Activated CD4-positive, alpha-beta T cell treated with anti-CD3 and anti-CD28 coated beads, Interleukin-2, amount 50 U/mL, for 1 hour (primary cell): ENCODE measurements at regions not wholly inside any gene's neighbourhood (a gene's known extent, or its start where the extent isn't known, plus 50 kb on each side); places are given as distances from the start of the nearest gene placed in this dataset.
"Not testable (repeated sequence)": the region's sequence is repeated elsewhere in the genome, so short reads cannot be mapped to it uniquely, and the experiment has no call there.

ENCODE experiments used
- DNase-seq: peaks from one replicate; pipeline ENCODE4 v3.0.0-alpha.2; 2020

DNA sequence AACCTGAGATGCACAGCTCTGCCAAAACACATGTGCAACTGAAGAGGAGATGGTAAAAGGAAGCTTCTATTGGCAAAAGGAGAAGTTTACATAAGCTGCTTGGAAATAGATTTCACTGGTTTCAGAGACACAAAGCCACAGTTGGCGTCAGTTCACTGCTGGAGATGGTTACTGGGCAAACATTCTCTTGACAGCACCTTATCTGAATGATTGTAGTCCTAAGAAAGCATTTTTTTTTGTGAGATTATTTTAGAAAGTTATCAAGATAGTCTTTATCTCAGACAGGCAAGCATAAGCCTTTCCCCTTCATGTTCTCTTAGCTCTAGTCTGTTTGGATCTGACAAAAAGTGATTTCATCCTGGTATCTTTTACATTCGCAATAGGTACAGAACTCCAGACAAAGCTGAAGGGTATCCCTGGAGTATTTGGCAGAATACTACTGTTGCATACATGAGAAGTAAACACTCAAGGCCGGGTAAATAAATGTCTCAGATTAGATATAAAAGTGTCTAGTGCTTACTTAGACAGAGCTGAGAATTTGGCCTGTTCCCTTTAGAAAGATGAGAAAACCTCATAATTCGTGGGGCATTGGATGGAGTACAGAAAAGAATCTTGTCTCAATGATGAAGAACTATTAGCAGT is 1668.0 kb upstream of the NUDT12 start:
- DNase-seq: no peak

DNA sequence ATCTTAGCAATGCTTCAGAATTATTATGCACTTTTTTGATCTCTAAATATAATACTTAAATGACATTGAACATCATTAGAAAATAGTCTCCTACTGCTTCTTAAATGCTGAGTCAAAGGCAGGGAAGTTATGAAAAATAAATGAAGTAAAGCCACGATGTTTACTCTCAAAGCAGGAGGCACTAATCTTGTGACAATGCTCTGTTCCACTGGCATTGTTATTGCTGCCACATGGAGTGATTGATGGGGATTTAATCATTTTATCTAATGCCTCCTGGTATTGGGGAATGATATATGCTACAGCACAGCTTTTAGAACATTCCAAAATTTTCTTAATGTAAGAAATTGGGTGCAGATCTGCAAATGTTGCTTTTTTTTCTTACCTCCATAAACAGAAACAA is 1655.4 kb upstream of the NUDT12 start:
- no peak for DNase-seq

DNA sequence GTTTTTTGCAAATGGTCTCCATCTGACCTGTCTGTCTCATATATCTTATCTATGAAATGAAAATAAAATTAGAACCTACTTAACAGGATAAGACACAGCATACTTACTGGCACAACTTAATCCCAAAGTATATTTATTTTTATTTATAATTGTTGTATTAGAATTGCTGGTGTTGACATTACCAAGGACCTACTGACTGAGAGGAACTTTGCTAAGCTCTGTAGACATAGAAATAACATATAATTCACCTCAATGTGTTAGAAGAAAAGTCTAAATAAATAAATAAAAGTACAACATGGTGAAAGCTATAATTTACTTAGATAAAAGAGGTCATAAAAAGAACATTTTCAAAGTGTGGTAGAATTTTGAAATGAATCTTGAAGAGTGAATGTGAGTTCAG is 1650.5 kb upstream of the NUDT12 start:
- DNase-seq: no peak

DNA sequence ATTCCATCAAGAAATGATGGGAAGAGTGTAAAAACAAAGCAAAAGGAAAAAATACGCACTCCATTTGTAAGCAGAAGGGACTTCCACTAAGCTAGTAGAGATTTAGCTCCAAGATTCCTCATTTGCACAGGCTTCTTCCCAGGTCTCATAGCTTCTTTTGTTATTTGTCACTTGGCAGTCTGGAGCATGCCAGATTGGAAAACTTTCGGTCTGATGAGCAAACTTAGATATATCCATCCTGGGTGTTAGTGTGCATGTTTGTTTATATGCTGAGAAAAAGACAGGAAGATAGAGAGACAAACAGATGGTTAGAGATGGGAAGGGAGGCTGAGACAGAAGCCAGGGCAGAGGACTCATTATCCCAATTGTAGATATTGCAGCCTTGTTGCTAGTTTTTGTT is 1644.5 kb upstream of the NUDT12 start:
- no peak for DNase-seq

DNA sequence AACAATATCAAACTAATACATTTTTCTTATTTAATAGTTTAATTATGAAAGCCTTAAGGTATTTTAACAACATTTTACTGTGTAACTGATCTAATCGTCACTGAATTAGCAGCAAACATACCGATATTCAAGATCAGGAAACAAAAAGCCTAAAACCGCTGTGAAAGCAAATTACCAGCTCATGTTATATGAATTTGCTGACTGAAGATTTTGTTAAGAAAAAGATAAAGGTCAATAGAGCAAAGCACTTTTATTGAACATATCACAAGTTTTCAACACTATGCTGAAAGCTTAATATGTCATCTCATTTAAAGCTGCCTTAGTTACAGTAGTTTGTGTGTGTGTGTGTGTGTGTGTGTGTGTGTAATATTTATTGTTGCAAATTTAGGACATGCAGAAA is 1634.9 kb upstream of the NUDT12 start:
- no peak for DNase-seq

DNA sequence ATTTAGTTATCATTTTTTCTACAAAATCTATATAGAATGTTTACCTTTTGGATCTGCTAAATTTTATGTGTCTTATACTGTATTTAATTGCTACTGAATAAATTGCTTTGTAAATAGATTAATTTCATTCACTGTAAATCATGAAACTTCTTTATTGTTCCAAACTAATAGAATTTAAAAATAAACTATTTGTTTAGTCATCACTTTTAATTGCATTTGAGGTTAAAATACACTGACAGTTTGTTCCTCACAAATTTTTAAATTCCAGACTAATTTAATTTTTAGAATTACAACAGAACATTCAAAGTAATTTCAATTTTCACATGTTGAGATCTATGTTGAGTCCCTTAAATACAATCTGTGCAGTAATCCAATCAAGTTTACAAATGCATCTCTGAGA is 1633.2 kb upstream of the NUDT12 start:
- no peak for DNase-seq

DNA sequence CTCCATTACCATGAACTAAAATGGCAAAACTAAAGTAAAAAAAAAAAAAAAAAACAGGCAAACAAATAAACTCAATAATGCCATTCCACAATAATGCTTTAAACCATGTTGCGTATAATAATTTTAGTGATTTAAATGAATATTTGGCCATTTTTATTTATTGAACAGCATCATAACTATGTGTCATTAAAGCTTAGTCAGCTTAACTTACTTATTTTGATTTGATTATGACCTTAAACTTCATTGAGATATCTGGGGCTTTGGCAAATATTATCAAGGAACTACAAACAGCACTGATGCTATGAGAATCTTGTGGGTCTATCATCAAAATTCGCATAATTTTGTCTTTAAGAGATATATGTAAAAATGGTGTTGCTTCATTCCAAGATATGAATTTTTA is 1610.3 kb upstream of the NUDT12 start:
- no peak for DNase-seq

DNA sequence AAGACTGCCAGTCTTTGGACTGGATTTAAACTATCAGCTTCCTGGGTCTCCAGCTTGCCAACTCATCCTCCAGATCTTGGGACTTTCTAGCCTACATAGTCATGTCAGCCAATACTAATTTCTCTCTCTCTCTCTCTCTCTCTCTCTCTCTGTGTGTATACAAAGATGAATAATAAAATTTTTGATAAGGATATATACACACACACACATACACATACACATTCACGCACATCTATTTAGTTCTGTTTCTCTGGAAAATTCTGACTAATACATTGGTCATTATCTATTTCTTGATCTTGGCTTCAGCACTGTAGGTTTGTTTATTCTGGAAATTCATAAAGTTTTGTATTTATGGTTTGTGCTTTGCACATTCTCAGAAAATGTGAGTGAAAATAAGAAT is 1606.2 kb upstream of the NUDT12 start:
- no peak for DNase-seq

DNA sequence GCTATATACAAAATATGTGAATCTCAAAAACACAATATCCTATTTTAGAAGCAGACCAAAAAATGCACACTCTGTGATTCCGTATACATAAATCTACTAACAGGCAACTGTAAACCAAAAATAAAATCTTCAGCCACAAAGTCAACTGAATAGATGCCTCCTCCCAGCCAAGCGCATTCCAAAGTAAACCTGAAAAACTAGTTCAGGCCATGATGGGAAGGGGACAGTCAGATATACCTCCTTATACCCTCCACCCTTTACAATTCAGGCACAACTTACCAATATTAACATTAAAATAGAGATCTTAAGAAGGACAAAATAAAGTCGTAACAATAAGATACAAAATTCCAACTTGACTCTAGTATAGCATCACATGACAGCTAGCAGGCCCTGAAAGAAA is 1604.5 kb upstream of the NUDT12 start:
- DNase-seq: no peak

DNA sequence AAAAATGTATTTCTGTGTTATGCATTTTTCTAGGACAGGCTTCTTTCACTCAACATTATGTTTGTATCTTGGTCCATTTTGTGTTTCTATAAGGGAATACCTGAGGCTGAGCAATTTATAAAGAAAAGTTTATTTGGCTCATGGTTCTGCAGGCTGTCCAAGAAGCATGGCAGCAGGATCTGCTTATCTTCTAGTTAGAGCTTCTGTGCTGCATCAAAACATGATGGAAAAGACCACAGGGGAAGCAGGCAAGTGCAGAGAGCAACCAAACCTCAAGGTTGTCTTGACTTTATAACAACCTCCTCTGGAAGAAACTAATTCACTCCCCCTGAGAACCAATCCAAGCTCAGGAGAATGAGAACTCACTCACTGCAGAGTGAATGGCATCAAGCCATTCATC is 1601.0 kb upstream of the NUDT12 start:
- DNase-seq: no peak

DNA sequence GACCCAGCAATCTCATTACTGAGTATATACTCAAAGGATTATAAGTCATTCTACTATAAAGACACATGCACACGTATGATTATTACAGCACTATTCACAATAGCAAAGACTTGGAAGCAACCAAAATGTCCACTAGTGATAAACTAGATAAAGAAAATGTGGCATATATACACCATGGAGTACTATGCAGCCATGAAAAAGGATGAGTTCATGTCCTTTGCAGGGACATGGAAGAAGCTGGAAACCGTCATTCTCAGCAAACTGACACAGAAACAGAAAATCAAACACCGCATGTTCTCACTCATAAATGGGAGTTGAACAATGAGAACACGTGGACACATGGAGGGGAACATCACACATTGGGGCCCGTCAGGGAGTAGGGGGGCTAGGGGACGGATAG is 1600.0 kb upstream of the NUDT12 start:
- DNase-seq: not testable (repeated sequence)

DNA sequence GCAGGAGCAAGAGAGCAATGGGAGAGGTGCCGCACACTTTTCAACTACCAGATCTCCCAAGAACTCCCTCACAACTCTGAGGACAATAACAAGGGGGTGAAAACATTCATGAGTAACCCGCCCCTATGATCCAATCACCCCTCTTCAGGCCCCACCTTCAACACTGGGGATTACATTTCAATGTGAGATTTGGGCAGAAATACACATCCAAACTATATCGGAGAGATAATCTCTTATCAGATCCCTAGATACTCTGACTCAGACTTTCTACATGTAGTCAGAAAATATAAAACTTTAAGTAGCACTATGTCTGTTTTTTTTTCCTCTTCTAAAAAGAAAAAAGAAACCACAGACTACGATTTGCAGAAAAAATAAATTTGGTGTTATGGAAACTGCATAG is 1595.9 kb upstream of the NUDT12 start:
- DNase-seq: no peak

DNA sequence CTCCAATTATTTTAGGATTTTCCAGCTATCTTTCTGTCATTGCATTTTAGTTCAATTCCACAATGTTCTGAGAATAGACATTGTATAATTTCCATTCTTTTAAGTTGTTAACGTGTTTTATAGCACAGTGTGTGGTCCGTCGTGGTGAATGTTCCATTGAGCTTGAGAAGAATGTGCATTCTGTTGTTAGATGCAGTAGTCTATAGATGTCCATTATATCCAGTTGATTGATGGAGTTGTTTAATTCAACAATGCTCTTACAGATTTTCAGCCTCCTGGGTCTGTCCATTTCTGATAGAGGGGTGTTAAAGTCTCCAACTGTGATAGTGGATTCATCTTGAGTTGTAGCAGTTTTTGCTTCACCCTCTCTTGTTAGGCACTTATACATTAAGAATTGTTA is 1587.7 kb upstream of the NUDT12 start:
- no peak for DNase-seq

DNA sequence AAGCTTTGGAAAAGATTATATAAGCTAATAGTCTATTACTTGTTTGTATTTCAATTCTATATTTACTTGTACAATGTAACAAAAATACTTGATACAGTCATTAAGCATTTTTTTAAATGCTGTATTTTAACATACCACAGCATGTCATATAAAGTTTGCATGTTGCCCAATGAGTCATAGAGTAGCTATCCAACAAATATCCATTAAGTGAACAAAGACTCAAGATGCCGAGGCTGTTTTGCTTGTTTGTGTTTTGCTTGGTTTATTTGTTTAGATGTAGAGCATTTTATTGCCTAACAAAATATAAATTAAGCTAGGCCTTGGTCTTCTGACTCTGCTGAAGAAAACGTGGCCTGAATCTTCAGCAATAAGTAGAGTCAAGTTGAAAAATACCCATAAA is 1584.3 kb upstream of the NUDT12 start:
- no peak for DNase-seq

DNA sequence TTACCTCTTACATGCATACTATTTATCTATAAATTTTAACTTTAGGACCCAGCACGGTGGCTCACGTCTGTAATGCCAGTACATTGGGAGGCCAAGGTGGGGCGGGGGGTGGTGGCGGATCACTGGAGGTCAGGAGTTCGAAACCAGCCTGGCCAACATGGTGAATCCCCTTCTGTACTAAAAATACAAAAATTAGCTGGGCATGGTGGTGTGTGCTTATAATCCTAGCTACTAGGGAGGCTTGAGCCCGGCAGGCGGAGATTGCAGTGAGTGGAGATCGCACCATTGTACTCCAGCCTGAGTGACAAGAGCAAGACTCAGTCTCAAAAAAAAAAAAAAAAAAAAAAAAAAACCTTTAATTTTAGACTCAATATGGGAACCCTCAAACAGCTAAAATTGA is 1582.6 kb upstream of the NUDT12 start:
- DNase-seq: no peak

DNA sequence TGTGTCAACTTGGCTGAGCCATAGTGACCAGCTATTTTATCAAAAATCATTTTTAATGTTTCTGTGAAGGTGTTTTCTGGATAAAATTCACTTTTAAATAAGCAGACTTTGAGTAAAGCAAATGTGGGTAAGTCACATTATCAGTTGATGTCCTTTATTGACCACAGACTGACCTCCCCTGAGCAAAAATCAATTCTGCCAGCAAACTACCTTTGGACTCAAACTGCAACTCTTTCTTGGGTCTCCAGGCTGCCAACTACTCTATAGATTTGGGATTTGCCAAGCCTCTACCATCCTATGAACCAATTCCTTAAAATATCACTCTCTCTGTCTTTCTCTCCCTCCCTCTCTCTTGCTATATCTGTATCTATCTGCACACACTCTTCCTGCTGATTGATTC is 1571.7 kb upstream of the NUDT12 start:
- no peak for DNase-seq

DNA sequence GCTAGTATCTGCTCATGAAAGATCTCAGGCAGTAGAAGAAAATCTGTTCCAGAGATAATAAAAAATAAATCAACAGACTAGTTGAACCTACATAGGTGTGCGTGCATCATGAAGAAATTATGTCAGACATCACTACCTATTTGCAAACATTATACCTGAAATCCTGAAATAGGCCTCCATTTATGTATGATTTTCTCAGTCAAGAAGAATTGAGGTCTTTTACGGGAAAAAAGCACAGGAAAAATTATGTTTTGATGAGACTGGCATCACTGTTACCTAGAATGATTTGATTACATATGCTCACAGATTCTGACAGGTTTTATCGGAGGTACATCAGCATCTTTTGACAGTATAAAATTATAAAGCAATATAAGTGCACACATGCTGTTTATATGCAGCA is 1570.5 kb upstream of the NUDT12 start:
- no peak for DNase-seq

DNA sequence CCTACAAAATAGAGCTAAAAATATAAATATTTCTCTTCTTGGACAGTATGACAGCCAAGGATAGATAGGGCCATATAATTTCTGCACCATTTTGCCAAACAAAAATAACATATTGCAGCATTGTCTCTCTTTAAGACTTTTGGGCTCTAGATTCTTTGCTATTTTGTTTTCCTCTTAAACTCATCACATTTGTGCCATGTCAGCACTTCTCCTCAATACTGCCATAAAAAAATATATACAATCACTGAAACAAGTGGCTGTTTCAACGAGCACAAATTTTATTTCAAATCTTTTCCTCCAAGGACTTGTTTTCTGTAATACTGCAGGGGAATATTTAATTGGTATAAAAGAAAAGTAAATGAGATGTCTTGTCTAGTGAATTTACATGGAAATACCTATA is 1570.0 kb upstream of the NUDT12 start:
- DNase-seq: no peak

DNA sequence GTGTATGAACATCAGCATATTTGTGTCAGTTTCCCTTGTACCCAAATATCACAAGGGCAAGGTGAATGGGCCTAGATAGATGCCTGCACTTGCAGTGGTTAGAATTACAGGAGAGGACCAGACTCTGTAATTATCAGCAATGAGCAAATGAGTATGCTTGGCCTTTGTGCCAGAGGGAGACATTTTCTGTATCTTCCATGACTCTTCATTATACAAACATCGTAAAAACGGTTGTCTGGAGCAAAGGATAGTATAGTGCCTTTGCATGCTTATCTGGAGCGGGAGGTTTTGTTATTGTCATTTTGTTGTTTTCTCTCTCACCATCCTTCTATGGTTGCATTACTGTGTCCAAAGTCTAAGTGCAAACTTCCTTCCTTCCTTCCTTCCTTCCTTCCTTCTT is 1568.5 kb upstream of the NUDT12 start:
- DNase-seq: no peak

DNA sequence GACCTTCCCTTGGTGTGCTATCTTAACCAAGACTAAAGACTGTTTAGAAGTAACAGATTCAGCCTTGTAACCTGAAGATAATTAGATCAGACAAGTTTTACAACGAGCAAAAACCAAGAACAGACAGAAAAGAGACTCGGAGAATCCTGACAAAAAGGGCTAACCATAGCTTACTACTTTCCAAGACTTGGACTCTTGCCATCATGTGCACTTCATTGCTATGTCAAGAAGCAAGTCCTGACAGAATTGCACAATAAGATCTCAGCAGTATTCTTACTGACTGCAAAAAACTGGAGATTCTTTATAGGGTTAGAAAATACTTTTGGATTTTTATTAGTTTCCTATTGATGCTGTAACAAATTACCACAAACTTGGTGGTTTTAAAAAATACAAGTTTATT is 1539.0 kb upstream of the NUDT12 start:
- DNase-seq: no peak

DNA sequence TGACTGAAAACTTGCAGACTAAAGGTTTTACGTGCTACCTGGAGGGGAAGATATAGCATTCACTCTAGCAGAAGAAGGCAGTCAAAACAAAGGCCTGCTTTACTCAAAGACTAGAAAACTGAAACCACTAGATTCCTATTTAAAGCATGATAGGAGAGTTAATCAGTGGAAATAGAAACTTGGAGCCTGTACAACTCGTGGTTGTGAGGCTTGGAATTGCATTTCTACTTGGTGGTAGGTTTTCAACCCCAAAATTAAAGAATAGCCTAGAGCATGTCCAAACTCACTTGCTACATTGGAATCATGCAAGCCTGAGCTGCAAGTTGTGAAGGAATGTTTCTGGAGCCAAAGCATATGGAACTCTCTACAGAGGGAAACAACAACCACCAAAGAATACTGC is 1526.4 kb upstream of the NUDT12 start:
- no peak for DNase-seq

DNA sequence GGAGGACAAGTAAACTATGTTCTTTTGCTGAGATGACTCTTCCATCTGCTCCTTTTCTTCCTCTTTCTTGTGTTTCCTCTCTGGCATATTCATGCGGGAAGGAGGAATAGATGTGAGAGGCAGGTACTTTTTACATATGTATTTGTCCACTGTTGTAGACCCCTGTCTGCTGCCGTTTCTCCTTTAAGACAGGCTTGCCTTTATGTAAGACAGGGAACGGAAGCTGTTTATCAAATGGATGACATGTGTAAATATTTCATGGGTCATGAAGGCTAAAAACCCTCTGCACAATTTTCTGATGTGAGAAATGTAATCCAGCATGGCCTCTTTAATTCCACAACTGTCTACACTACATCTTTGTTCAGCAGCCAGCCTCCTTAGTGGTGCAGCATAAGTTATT is 1525.5 kb upstream of the NUDT12 start:
- no peak for DNase-seq

DNA sequence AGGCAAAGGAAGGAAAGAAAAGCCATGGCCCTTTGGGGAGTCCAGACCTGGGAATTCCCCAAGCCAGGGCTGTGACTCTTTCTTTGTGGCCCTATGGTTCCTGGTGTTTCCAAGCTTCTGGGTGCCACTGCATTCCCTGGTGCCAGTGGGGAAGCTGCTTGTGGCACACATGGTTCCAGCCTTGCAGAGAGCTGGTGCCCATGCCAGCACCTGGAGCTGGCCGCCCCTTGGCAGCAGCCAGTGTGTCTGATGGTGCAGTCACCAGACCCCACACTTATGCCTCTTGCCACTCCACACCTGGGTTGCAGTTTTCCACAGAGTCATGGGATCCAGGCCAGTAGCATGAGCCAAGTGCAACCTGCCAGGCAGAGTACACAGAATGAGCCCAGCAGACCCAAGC is 1495.3 kb upstream of the NUDT12 start:
- no peak for DNase-seq

DNA sequence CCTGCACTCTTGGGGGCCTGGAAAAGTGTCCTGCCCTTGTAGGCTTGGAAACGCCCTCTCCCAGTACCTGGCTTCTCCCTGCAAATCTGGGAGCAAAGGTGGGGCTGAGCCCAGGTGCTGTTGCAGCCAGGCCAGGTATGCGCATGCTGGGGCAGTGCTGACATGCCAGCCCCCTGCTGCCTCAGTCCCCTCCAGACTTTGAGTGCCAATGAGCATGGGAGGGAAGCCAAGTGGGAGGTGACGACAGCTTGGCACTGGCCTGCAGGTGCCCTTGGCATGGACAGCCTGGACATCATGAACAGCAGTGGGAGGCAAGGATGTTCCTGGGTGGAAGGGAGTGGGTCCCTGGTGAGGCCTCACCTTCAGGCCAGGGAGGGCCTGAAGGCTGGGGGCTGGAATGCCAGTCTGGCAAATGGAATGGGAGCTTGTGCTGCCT is 1494.4 kb upstream of the NUDT12 start:
- no peak for DNase-seq

DNA sequence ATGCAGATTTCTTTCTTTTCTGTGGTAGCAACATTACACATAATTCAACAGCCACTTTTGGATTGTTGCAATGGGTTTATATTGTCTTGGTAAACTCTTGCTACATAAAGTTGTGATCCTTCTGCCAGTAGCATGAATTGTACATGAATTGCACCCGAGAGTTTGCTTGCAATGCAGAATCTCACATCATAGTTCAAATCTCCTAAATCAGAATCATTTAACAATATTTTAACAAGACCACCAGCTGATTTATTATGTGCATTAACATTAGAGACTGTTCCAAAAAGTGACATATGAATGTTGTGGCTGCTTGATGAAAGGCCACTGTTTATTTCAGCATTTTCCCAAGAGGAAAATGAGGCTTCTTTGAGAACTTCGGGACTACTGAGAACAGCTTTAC is 1491.8 kb upstream of the NUDT12 start:
- no peak for DNase-seq

DNA sequence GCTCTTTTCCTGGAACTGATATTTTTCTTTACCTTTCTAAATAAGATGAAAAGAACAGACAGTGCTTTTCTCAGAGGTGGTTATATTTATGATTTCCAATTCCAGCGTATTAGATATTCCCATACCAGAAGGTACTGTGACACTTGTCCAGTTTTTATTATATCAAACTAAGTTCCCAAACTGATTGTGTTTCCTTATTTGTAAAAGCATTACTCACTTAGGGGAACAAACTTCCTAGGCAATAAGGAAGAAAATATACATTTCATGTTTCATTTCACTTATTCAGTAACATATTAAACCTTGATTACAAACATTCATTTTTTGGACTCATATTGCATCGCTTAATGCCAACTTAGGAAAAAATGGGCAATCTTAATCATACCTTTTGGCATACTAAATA is 1480.0 kb upstream of the NUDT12 start:
- DNase-seq: no peak
